HG02970 (cell line): ENCODE measurements at regions not wholly inside any gene's neighbourhood (a gene's known extent, or its start where the extent isn't known, plus 50 kb on each side); places are given as distances from the start of the nearest gene placed in this dataset.

Source experiments
- ATAC-seq: cut with Tn5 transposase; IDR thresholded peaks from one replicate; pipeline ENCODE4 v1.9.1; 2021; ENCODE audit warnings: mild to moderate bottlenecking, moderate library complexity, moderate number of reproducible peaks; ENCODE audit not compliant: unreplicated experiment, low FRiP score

DNA sequence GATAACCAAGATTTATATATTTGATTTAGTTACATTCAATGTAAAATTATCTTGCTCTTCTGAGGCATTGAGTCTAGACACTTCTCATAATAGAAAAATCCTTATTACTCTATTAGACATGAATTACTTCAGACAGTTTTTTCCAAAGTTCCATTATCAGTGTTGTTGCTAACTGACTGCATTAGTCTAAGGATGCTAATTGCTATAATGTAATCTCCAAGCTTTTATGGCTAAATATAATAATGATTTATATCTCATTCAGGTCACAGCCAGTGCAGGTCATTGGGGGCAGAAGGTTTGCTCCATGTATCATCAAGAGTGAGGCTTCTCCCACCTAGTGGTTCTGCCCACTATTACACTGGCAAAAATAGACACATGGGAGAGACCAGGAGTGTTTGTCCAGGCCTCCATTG, 377.2 kb upstream of the DDI1 start:
- ATAC-seq: no peak

DNA sequence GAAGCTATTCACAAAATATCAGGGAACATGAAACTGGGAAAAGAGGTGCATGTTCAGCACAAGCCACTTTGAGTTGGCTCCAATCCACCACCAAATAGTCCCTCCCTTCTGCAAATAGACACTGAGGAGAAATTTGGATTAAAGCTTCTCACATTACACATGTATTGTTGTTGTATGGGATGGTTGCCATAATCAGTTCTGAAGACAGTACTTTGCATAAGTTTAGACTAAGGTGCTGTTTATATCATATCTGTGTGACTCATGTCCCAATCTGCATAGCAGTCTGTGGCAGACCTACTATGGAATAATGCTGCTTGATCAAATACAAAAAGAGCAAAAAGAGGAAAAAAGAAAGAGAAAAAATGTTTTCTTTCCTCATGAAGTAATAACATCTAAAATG, 376.7 kb upstream of the DDI1 start:
- no peak for ATAC-seq

DNA sequence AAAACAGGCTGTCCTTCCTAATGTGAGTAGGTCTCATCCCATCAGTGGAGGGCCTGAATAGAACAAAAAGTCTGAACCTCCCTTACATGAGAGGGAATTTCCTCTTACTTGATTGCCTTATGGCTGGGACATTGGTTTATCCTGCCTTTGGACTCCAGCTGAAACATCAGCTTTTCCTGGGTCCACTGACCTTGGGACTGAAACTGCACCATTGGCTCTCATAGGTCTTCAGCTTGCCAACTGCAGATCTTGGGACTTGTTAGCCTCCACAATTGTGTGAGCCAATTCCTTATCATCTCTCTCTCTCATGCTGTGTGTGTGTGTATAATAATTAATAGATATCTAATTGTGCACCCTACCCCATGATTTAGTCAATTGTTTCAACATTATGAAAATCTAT, 375.3 kb upstream of the DDI1 start:
- no peak for ATAC-seq

DNA sequence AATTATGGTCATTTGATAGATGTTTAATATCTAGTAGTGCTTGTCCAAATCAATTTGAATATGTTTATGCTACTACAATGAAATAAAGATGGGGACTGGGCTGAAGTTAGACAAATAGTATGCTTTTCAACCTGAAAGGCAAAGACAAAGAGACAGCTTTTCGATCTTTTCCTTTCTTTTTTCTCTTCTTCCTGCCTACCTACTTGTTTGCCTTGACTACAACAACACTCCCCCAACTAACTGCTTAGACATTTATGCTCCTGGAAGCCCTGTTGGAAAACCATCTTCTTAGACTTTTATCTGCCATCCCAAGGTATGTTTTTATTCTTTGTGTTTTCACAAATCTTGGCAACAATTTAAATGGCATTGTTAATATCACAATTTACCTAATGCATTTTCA, 374.4 kb upstream of the DDI1 start:
- no peak for ATAC-seq

DNA sequence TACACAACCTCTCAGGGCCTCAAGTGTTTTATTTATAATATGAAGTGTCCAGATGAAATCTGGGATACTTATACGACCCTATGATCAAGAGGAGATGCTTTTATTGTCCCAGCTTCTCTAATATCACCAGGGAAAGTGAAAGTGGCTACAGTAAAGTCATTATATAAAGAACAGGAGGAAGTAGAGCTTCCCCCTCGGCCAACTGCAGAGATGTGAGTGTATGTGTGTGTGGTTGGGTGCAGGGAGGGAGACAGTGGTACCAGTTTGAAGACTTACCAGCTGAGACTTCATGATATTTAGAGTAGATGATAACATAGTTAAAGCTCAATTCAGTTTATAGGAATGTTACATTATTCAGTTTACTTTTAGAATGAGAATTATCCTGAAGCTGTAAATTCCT, 373.6 kb upstream of the DDI1 start:
- no peak for ATAC-seq

DNA sequence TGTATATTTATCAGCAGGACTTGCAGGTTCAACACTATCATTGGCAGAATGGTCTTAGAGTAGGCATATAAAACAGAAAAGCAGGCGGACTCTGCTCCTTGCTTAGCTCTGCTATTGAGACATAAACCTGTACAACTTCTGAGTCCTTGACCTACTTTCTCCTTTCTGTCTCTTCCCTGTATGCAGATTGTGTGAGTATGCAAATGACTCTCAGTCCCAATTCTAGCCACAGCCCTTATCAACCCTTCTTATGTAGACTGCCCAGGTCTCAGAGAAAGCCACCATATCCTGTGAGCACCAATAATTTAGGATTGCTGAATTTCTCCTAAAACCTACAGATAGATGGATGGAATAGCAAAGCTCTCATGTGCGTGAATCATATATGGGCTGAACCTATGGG, 367.6 kb upstream of the DDI1 start:
- ATAC-seq: no peak

DNA sequence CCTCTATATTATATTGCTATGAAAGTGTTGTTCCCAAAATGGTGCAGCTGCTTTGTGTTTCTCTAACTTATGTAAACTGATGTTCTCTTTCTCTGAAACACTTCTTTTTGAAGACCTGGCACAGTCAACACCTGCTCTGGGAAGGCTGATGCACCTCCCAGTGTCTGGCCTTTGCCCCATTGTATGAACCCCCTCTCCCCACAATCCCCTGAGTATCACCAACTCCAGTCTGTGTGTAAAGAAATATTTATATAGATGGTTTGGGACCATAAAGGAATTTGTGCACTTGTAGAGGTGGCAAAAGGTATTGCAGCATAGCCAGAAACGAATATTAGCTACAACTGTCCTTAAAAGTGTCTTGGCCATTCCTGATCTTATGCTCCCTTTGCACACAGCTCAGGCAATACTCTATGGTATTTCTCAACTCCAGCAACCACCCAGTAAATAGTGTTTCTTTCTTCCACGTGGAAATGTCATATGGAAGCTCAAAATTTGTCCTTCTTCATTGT, 365.2 kb upstream of the DDI1 start:
- ATAC-seq: no peak

DNA sequence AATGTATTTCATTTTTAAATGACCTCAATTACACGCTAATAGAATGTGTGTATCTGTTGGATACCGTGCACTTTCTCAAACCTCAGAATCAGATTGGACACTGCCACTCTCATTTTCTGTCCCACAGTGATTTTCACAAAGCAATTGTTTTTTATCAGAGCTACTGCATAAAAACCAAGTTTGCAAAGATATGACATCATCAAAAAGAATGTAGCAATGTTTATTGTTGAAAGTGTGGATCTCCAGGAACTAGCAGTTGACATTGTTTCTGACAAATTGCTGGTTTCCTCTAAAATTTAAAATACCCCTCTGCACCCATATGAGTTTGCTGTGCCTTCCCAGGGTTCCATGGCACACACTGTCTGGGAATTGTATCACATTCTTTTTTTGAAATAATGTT, 362.7 kb upstream of the DDI1 start:
- ATAC-seq: no peak

DNA sequence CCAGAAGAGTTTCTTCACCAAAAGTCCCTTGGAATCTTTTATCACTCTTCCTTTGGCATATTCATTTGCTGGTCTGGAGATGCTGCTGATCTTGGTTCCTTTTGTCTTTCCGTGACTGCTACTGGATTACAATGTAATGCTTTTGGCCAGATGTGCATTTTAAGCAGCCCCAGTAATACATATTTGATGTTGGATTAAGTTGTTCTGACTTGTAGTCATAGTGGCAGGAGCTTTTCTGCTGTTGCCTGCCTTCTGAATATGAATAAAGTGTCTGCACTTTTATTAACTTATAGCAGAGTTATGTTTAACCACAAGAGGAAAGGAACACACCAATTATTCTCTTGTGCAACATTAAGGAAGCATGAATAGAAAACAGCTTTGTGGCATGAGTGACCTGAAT, 360.0 kb upstream of the DDI1 start:
- no peak for ATAC-seq

DNA sequence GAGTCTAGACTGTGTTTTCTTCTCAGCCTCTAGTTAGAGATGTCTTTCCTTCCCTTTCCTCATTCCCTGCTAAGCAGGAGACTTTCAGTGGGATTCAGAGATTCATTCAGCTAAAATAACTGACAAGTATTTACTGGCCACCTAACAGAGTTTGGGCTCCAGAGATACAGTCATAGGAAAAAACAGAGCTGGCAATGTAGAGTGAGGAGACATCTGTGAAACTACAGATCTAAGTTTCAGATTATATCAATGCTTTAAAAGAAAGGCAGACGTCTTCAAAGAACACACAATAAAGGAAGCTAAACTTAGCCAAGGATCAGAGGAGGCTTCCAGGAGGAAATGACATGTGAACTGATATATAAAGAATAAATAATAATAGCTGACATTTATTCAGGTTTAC, 355.6 kb upstream of the DDI1 start:
- no peak for ATAC-seq

DNA sequence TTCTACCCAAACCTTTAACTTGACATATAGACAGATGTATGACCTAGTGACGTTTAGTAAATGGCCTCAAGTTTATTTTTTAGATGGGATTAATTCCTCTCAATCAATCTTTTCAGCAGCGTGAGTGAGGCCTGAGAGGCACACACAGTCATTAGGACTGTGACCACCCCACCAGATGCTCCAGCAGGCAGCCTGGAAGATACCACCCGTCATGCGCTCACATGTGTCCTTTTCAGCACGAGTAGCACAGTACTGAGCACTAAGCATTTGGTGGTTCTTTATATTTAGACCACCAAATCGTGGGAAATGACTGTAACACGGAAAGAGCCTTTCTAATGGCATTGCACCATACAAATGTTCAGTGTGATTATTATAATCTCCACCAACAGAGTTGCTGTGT, 354.6 kb upstream of the DDI1 start:
- ATAC-seq: peak; percentile 28

DNA sequence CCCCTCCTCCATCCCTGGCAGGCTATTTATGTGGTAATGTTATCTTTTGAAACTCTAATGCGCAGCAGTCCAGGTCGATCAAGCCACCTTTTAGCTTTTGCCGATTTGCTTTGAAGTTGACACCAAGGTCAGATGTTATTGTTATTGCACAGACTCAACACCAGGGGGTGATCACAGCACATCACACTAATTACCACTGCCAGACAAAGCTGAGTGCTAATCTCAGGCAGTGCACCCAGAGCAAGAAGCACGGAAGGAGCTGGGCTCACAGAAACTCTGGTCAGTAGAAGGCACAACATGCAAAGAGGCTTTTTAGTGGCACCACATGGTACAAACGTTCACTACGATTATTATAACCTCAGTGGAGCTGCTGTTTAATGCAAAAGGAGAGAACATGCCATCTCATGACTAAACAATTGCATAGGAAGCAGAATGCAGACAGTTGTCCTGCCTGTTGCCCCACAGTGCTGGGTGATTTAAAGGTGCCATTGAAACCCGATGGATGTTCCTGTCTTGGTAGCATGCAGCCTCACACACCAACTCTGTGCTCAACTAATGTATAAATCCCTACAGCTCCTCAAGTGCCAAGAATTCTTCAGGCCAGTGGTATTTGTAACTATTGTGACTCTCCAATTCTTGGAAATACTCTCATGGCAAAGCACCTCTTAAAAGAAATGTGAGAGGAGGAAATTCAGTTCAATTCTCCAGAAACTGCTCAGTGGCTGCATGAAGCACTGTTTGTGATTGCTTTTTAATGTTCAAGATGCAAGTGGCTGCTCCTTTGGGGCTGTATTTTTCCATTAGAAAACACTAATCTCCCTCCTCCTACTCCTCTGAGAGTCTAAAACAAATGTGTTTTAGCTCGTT, 353.9 kb upstream of the DDI1 start:
- peak; percentile 94 for ATAC-seq

DNA sequence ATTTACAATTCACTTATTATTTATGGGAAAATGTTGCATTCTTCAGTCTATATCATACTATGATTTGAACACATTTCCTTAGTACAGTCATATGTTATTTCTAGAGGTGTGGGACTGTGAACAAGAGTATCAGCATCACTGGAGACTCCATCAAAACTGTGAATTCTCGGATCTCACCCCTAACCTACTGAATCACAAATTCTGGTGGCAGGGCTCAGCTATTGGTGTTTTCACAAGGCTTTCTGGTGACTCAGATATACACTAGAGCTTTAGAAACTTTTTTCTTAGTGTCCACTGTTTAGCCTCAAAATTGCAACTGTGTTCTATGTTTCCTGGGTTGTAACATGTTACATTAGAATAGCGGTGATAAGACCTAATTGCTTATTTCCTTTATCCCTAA, 352.9 kb upstream of the DDI1 start:
- no peak for ATAC-seq

DNA sequence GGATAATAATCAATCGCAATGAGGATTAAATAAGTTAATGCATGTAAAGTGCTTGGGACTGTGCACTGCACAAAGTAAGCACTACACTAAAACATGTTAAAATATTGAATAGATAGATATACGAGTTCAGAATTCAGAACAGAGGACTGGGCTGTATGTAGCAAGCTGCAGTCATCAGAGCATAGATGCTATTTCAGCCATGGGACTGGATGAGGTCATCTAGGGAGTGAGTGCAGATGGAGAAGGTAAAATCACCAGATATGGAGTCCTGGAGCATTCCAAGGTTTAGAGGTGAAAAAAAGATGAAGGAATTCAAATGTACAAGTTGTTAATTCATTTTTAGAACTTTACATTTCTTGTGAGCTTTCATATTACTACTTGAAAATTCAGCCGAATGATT, 347.5 kb upstream of the DDI1 start:
- no peak for ATAC-seq

DNA sequence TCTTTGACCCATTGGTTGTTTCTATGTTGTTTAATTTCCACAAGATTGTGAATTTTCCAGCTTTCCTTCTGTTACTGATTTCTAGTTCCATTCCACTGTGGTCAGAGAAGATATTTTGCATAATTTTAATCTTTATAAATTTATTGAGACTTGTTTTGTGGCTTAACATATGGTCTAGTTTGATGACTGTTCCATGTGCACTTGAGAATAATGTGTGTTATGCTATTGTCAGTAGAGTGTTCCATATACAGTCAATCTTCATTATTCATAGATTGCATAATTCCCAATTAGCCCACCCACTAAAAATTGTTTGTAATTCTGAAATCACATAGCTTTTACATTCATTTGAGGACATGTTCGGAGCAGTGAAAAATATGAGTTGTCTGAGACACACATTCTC, 346.1 kb upstream of the DDI1 start:
- ATAC-seq: no peak

DNA sequence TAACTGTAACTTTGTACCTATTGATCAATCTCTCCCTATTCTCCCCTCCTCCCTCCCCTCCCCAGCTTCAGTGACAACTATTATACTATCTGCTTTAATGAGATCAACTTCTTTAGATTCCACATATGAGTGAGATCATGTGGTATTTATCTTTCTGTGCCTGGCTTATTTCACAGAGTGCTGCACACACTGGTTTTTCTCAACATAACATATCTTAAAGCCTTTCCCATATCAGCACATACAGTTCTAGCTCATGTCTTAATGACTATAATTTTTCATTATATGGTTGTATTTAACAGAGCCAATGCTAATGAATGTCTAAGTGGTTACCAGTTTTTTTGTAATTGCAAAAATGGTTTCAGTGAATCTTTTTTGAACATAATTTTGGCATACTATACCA, 340.3 kb upstream of the DDI1 start:
- no peak for ATAC-seq

DNA sequence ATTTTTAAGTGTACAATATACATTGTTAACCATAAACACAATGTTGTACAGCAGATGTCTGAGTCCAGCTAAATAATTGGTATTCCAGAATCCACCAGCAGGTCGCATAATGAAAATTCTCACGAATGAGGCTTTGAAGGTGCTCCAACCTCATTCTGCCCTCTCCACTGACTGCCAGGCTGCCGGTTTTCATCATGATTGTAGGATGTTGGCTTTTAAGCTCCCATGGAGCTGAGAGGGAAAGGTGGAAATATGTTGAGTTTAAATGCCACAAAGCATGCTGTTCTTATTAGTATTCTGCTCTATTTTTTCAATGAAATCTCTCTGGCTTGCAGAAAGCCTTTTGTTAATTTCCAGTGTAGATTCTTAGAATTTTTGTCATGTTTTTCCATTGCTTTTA, 337.2 kb upstream of the DDI1 start:
- ATAC-seq: no peak

DNA sequence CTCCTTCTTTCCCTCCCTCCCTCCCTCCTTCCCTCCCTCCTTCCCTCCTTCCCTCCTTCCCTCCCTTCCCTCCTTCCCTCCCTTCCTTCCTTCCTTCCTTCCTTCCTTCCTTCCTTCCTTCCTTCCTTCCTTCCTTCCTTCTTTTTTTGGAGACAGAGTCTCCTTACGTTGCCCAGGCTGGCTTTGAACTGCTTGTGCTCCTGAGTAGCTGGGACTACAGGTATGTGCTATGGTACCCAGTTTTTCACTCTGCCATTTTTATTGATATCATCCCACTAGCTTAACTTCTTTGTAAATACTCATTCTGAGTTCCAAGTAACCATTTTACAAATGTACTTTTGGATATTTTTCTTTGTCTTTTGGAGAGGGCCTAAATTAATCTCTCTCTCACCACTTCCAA, 336.8 kb upstream of the DDI1 start:
- ATAC-seq: no peak

DNA sequence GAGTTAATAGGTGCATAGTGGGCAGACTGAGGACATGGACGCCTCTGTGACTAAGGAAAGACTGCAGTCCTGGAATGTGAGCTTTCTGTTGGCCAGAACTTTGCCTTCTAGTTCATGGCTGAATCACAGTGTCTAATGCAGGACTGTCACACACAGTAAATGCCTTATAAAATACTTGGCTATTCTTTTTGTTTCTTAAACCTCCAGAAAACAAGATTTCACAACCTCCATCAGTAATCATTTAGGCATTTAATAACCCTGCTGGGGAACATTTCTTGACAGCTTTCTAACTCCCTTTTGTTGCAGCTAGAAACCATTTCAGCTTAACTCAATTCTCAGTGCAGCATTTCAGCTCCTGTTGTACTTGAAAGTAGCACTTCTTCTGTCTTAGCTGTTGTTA, 335.8 kb upstream of the DDI1 start:
- no peak for ATAC-seq

DNA sequence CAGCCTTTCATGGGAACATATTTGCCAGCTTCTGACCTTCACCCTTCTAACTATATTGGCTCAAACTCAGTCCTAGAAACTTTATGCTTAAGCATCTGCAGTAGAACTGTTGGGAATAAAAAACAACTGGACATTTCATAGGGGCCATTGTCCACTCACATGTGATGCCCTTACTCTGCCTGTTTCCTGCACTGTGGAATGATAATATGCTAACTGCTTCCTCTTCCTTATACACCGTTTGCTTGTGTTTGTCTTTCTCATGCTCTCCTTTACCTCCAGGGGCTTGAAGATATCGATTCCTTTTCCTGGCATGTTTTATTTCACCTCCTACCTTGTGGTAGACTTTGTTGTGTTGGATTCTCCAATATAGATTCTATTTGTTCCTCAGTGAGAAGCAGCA, 333.0 kb upstream of the DDI1 start:
- ATAC-seq: no peak

DNA sequence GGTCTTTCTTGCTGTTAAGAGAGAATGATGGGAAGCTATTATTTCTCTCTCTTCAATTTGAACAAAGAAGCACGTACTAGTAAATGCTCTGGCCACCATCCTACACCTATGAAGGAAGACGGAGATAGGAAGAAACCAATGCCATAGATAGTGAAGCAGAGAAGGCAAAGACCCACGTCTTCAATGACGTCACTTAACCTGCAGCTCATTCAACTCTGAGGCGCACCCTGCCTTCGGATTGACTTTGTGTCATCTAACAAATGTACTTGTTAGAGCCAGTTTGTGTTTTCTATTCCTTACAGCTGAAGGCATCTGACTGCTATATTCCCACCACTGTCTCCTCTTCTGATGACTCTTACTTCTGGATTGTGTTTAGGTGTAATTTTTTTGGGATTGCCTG, 332.5 kb upstream of the DDI1 start:
- ATAC-seq: no peak

DNA sequence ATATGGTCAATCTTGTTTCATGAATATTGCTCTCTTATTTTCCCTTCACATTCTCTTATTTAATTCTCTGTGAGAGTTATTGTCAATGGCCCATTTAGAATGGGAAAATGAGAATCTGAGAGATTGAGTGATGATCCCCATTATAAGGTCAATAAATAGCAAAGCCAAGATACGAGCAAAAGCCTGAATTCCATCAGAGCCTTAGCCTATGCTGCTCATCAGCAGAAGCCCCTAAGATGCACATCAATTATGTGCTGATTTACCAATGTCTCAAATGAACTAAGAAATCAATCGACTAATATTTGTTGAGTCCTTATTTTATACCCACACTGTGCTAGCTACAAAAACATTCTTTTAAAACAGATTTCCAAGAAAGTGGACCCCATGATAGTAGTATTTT, 330.8 kb upstream of the DDI1 start:
- ATAC-seq: no peak

DNA sequence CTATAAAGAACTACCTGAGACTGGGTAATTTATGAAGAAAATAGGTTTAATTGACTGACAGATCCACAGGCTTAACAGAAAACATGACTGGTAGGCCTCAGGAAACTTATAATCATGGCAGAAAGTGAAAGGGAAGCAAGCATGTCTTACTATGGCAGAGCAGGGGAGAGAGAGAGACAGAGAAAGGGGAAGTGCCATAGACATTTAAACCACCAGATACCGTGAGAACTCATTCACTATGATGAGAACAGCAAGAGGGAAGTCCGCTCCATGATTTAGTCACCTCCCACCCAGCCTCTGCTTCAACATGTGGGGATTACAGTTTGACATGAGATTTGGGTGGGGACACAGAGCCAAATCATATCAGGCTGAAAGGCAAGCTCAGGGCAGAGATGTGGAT, 327.1 kb upstream of the DDI1 start:
- no peak for ATAC-seq
